ENCODE measurements at regions not wholly inside any gene's neighbourhood (a gene's known extent, or its start where the extent isn't known, plus 50 kb on each side); places are given as distances from the start of the nearest gene placed in this dataset.
"Not testable (repeated sequence)": the region's sequence is repeated elsewhere in the genome, so short reads cannot be mapped to it uniquely, and the experiment has no call there.

DNA sequence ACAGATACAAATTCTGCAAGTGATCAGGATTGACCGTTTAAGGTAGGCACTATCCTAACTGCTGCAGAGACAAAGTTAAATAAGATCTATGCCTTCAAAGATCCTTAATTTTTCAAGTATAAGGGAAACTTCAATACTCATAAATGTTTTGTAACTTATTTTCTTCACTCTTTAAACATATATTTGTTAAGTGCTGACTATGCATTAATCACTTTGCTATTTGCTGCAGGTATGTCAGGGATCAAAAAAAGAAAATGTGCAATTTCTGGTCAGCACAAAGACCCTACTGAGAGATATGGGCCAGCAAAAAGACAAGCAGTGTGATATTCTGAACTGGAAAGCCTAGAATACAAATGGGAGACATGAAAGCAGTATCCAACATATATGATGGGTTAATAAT, 756.1 kb upstream of the PCDH9 start:
- DNase-seq = no peak

- no peak for DNase-seq
Observed at GRCh38 chr13:67977066-67977465, 746.9 kb upstream of the PCDH9 start.

DNA sequence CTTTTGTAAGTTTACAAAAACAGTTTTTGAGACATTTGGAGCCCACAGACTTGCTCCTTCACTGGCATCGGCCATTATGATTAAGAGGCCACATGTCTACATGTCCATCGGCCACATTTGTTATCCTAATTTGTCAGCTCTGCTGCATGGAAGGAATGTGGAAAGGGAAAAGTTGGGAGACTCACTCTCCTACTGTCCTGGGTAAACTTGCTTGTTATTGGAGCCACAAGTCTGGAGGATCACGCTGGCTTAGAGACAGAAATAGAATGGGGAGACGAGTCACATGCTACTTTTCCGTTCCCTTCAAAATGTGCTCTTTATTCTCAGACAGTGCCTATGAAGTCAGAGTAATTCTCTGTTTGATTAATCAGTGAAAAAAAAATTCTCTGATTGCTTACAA, 741.2 kb upstream of the PCDH9 start:
- no peak for DNase-seq

- DNase-seq = no peak
Observed at GRCh38 chr13:67967031-67967430, 736.9 kb upstream of the PCDH9 start.

GRCh38 chr13:67966065-67966464, 735.9 kb upstream of the PCDH9 start:
- DNase-seq = no peak

DNA sequence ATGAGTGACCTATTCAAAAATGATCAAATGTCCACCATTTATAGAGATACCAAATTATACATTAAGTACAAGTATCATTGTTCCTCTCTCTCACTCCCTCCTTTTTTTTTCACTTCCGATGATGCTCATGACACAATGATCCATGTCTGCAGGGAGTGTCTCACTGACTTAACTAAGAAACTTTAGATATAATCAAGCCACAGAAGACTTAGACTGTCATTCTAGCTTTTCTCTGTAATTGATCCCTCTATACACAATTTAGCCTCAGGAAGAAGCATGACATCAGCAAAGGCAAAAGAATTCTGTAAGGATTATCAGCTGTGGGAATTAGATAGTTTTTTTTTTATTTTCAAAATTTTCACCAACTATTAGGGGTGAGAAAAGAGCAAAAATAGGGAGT, 734.9 kb upstream of the PCDH9 start:
- no peak for DNase-seq

GRCh38 chr13:67964091-67964490, 734.0 kb upstream of the PCDH9 start:
- DNase-seq = no peak

DNA sequence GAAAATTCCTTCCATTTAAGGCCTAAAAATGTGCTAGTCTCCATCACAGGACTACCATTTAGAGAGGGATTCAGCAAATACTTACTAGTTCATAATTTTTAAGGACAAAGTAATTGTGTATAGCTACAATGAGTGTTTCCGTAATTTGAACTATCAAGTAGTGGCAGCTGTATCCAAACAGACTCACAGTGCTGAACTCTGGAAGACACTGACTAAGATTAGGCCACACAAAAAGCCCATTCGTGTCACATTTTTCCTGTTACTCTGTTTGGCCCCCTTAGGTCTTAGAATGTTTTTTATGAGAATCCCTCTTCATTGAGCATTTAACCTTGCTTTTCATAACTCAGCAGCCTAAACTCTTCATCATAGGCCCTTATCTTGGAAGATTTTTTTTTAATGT, 731.2 kb upstream of the PCDH9 start:
- no peak for DNase-seq

DNA sequence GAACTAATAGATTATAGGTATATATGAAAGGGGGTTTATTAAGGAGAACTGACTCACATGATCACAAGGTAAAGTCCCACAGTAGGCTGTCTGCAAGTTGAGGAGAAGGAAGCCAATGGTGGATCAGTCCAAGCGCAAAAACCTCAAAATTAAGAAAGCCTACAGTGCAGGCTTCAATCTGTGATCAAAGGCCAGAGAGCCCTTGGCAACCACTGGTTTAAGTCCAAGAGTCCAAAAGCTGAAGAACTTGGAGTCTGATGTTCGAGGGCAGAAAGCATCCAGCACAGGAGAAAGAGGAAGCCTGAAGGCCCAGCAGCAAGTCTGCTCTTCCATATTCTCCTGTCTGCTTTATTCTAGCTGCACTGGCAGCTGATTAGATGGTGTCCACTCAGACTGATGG, 721.3 kb upstream of the PCDH9 start:
- DNase-seq = no peak

- DNase-seq = no peak
Observed at GRCh38 chr13:67950603-67951002, 720.5 kb upstream of the PCDH9 start.

GRCh38 chr13:67946131-67946530, 716.0 kb upstream of the PCDH9 start:
- no peak for DNase-seq

- no peak for DNase-seq
Observed at GRCh38 chr13:67943116-67943515, 713.0 kb upstream of the PCDH9 start.

GRCh38 chr13:67935626-67936025, 705.5 kb upstream of the PCDH9 start:
- DNase-seq = no peak

- no peak for DNase-seq
Observed at GRCh38 chr13:67934617-67935330, 704.6 kb upstream of the PCDH9 start.

DNA sequence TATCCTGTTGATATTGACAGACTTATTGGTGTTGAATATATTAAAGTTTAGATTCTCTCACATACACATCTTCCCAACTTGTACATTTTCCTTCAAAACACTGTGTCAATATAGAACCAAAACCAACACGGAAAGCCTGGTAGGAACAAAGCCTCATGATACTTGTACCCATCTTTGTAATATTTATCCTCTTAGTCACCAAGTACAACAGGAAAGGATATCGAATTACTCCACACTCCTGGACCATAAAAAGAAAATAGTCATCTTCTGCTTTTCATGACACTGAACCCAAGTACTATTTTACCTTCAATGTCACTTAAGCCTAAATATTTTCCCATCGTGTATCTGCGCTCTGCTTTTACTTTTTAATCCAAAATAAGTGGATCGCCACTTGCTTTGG, 702.9 kb upstream of the PCDH9 start:
- no peak for DNase-seq

- DNase-seq = no peak
Observed at GRCh38 chr13:67917291-67917987, 687.3 kb upstream of the PCDH9 start.

- DNase-seq = no peak
Observed at GRCh38 chr13:67916650-67917049, 686.5 kb upstream of the PCDH9 start.

DNA sequence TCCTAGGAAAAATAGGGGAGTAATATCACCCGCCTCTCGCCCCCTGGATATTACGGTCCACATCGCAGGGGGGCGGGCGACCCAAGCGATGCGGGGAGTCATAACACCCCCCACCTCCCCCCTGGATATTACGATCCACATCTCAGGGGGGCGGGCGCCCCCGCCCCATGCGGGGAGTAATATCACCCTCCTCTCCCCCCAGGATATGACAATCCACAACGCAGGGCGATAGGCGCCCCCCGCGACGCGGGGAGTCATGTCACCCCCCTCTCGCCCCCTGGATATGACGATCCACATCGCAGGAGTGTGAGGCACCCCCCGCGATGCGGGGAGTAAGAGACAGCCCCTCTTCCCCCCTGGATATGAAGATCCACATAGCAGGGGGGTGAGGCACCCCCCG, 684.4 kb upstream of the PCDH9 start:
- no peak for DNase-seq

DNA sequence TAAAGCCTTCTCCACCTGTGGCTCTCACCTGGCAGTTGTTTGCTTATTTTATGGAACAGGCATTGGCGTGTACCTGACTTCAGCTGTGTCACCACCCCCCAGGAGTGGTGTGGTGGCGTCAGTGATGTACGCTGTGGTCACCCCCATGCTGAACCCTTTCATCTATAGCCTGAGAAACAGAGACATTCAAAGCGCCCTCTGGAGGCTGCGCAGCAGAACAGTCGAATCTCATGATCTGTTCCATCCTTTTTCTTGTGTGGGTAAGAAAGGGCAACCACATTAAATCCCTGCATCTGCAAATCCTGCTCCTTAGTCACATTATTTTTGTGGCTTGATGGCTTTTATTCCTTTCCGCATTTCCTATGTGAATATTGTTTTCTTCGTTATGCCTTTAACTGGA, 672.8 kb upstream of the PCDH9 start:
- not testable (repeated sequence) for DNase-seq

- DNase-seq = no peak
Observed at GRCh38 chr13:67880916-67881315, 650.8 kb upstream of the PCDH9 start.

GRCh38 chr13:67878376-67878775, 648.2 kb upstream of the PCDH9 start:
- DNase-seq = no peak

DNA sequence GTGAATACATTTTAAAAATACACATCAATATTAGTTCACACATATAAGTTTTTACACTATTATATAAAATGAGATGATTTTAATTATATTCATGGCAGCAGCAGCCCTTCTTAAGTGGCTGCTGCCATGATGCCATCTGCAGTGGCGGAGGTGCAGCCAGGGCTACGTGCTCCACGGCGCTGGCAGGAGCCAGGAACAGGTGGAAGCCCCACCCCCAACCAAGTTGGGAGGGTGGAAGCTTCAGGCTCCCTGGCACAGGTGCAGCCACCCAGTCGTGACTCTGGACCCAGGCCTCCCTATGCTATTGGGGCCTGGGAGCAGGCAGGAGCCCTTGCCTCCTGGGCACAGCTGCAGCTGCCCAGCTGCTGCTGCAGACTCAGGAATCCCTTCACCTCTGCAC, 646.9 kb upstream of the PCDH9 start:
- DNase-seq = no peak

DNA sequence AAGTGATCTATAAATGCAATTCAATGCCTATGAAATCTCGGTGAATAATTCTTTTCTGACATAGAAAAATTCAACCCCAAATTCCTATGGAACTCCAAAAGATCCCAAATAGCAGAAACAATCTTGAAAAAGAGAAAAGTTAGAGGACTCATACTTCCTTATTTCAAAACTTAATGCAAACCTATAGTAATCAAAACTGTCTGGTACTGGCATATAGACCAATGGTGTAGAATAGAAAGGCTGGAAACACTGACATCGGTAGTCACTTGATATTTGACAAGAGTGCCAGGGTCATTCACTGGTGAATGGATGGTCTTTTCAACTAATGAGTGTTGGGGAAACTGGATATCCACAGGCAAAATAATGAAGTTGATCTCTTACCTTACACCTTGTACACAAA, 637.1 kb upstream of the PCDH9 start:
- DNase-seq = no peak

GRCh38 chr13:67860315-67860714, 630.2 kb upstream of the PCDH9 start:
- DNase-seq = no peak

DNA sequence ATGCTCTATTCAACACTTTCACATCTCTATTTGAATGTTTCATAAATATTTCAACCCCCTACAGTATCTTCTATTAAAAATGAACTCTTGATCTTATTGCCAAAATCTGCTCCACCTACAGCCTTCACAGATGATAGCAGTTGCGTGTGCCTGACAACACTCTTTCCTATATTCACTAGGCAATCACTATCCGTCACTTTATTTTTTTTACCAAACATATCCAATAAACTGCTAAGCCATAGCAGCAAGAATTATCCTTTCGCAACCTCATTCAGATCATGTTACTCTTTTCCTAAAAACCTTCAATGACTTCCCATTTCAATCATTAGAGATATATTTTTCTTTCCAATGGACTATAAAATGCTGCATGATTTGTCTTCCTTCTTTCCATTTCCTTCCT, 629.8 kb upstream of the PCDH9 start:
- no peak for DNase-seq
